CD14-positive monocyte (primary cell): ENCODE measurements at regions not wholly inside any gene's neighbourhood (a gene's known extent, or its start where the extent isn't known, plus 50 kb on each side); places are given as distances from the start of the nearest gene placed in this dataset.
A peak's percentile ranks its signal among the peaks of the same experiment; 100 is the strongest.

Source experiments
- DNase-seq, 3 donors: peaks; one replicate each; pipeline ENCODE4 v3.0.0-alpha.2; 2011 to 2022
- H2AFZ ChIP-seq: 2 replicates; pipeline ENCODE4 v1.6.0; 2012; ENCODE audit warnings: mild to moderate bottlenecking, low read depth, low read length, inconsistent platforms; ENCODE audit not compliant: insufficient read depth, poor library complexity, severe bottlenecking
- H3K27ac ChIP-seq, 2 donors: 1 replicate in 1 of 2; 2 replicates in 1 of 2; pipeline ENCODE4 v1.5.1; 2012 to 2013; ENCODE audit warnings: low read length in 2 of 2, control low read depth in 1 of 2, inconsistent platforms in 1 of 2, low read depth in 1 of 2, mild to moderate bottlenecking in 1 of 2
- H3K27me3 ChIP-seq, 2 donors: one replicate each; pipeline versions ENCODE4 v1.6.0 to v1.6.1; 2011 to 2013; ENCODE audit warnings: low read length in 2 of 2; ENCODE audit not compliant: control insufficient read depth in 2 of 2, insufficient read depth in 2 of 2
- H3K36me3 ChIP-seq, 2 donors: replicated peaks in 1 of 2; 1 replicate in 1 of 2; 2 replicates in 1 of 2; pipeline versions ENCODE4 v1.5.1 to v1.6.1; 2012 to 2013; ENCODE audit warnings: low read length in 2 of 2, control low read depth in 1 of 2, inconsistent platforms in 1 of 2, mild to moderate bottlenecking in 1 of 2; ENCODE audit not compliant: insufficient read depth in 2 of 2, control insufficient read depth in 1 of 2
- H3K4me1 ChIP-seq, 2 donors: 1 replicate in 1 of 2; 2 replicates in 1 of 2; pipeline versions ENCODE4 v1.5.1 to v1.6.1; 2012 to 2013; ENCODE audit warnings: low read length in 2 of 2, control low read depth in 1 of 2, inconsistent platforms in 1 of 2, mild to moderate bottlenecking in 1 of 2, moderate library complexity in 1 of 2; ENCODE audit not compliant: insufficient read depth in 2 of 2, control insufficient read depth in 1 of 2
- H3K4me2 ChIP-seq: replicated peaks from 2 replicates; pipeline ENCODE3; 2012; ENCODE audit warnings: low read length, moderate library complexity, mild to moderate bottlenecking; ENCODE audit not compliant: poor library complexity, severe bottlenecking; ENCODE audit errors: extremely low read depth
- H3K4me3 ChIP-seq, 3 experiments: fragments of 200-600 bp in 1 of 3; sonication (generic) in 1 of 3; replicated peaks in 1 of 3; 1 replicate in 2 of 3; 2 replicates in 1 of 3; pipeline ENCODE4 v1.5.1; 2011 to 2013; ENCODE audit warnings: low read length in 3 of 3, mild to moderate bottlenecking in 3 of 3, control low read depth in 2 of 3, low read depth in 2 of 3, inconsistent platforms in 1 of 3, moderate library complexity in 1 of 3
- H3K79me2 ChIP-seq: 2 replicates; pipeline ENCODE4 v1.6.0; 2012; ENCODE audit warnings: mild to moderate bottlenecking, control low read depth, inconsistent platforms, low read length, moderate library complexity; ENCODE audit not compliant: insufficient read depth
- H3K9ac ChIP-seq: 2 replicates; pipeline ENCODE4 v1.6.0; 2017; ENCODE audit warnings: low read length, mild to moderate bottlenecking; ENCODE audit not compliant: insufficient read depth, poor library complexity, severe bottlenecking
- H3K9me3 ChIP-seq, 2 donors: replicated peaks in 1 of 2; 1 replicate in 1 of 2; 2 replicates in 1 of 2; pipeline versions ENCODE4 v1.5.1 to v1.6.1; 2012 to 2013; ENCODE audit warnings: low read length in 2 of 2, control low read depth in 1 of 2; ENCODE audit not compliant: control insufficient read depth in 1 of 2, insufficient read depth in 1 of 2
- H4K20me1 ChIP-seq: 2 replicates; pipeline ENCODE4 v1.6.0; 2012; ENCODE audit warnings: mild to moderate bottlenecking, low read length, control low read depth, moderate library complexity; ENCODE audit not compliant: insufficient read depth
- H3K27ac Mint-ChIP-seq, 7 donors: one replicate each; pipeline ENCODE4 v1.8.0; 2020; ENCODE audit warnings: mild to moderate bottlenecking in 7 of 7, mixed read lengths in 7 of 7, moderate library complexity in 6 of 7, inconsistent platforms in 2 of 7
- H3K27me3 Mint-ChIP-seq, 3 donors: one replicate each; pipeline ENCODE4 v1.8.0; 2021 to 2022; ENCODE audit warnings: low read depth in 3 of 3, mild to moderate bottlenecking in 3 of 3, mixed read lengths in 3 of 3, moderate library complexity in 3 of 3, inconsistent platforms in 1 of 3
- H3K36me3 Mint-ChIP-seq, 2 donors: one replicate each; pipeline ENCODE4 v1.8.0; 2020; ENCODE audit warnings: mixed read lengths in 2 of 2, inconsistent platforms in 1 of 2, mild to moderate bottlenecking in 1 of 2
- H3K4me1 Mint-ChIP-seq: one replicate; pipeline ENCODE4 v1.8.0; 2020; ENCODE audit warnings: mild to moderate bottlenecking, mixed read lengths
- H3K4me3 Mint-ChIP-seq, 2 donors: one replicate each; pipeline ENCODE4 v1.8.0; 2020; ENCODE audit warnings: mild to moderate bottlenecking in 2 of 2, mixed read lengths in 2 of 2, moderate library complexity in 1 of 2
- H3K9me3 Mint-ChIP-seq, 7 donors: one replicate each; pipeline ENCODE4 v1.8.0; 2020 to 2022; ENCODE audit warnings: mixed read lengths in 7 of 7, mild to moderate bottlenecking in 6 of 7, moderate library complexity in 6 of 7, inconsistent platforms in 2 of 7
- WGBS: methylation state at CpG from one replicate; pipeline ENCODE4 v1.1.5; 2013; ENCODE audit warnings: missing lambda C conversion rate; ENCODE audit not compliant: insufficient coverage; 5-methylcytosine and 5-hydroxymethylcytosine counted together
- intact Hi-C, 2 donors: fragments of 100-400 bp; cut with micrococcal nuclease; formaldehyde crosslinking; loops; one replicate each; pipeline versions ENCODE4 v1.15.0 to v1.15.1; 2023
- TF ChIP-seq, protein P1 (sequence below): fragments of 200-600 bp; IDR thresholded peaks from one replicate; pipeline ENCODE4 v1.8.0; 2022; ENCODE audit warnings: antibody characterized with exemption, mild to moderate bottlenecking

DNA sequence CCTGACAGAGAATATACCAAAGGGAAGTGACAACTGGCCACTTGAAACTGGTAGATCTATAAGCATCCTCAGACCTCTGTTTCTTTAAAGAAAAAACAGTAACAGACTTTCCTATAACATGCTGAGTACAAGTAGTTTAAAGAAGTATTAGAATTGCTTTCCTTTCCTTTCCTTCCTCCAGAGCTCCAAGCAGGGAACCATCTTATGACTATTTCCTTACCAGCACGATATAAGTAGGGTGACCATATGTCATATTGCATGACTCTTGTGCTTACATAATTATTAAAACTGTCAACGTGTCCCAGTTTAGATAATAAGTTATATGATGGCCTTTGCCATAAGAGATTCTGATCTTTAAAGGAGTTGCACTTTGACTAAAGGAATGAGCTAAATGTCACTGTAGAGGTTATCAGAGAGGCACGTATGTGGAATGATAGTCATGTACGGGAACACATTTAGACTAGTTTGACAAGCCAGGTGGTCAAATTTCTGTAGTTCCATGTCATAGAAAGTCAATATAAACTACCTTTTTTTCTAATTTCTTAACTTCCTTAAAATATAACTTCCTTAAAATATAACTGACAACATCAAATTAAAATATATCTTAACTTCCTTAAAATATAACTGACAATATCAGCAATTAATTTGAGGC, 212.7 kb upstream of the CD180 start:
- H4K20me1 ChIP-seq = no peaks in the 10 kb centered on the region
- TF ChIP-seq, protein P1, sequence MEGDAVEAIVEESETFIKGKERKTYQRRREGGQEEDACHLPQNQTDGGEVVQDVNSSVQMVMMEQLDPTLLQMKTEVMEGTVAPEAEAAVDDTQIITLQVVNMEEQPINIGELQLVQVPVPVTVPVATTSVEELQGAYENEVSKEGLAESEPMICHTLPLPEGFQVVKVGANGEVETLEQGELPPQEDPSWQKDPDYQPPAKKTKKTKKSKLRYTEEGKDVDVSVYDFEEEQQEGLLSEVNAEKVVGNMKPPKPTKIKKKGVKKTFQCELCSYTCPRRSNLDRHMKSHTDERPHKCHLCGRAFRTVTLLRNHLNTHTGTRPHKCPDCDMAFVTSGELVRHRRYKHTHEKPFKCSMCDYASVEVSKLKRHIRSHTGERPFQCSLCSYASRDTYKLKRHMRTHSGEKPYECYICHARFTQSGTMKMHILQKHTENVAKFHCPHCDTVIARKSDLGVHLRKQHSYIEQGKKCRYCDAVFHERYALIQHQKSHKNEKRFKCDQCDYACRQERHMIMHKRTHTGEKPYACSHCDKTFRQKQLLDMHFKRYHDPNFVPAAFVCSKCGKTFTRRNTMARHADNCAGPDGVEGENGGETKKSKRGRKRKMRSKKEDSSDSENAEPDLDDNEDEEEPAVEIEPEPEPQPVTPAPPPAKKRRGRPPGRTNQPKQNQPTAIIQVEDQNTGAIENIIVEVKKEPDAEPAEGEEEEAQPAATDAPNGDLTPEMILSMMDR = no peak
- H3K9me3 Mint-ChIP-seq = peaks cover 0 to 6% (median 3%) of the 10 kb centered on the region in 7 donors
- H3K79me2 ChIP-seq = no peaks in the 10 kb centered on the region
- no peak overlapping the region for H3K9ac ChIP-seq
- no peak overlapping the region for H3K4me3 ChIP-seq
- H3K27me3 Mint-ChIP-seq = peaks cover 0 to 2% (median 0%) of the 10 kb centered on the region in 3 donors
- DNase-seq = peak; percentile 36 to 47 (median 37)
- no peaks in the 10 kb centered on the region for H3K36me3 ChIP-seq
- peak overlapping the region in 1 of 2 donors; percentile 47 for H3K27ac ChIP-seq
- peak overlapping the region; percentile 21 for H3K4me2 ChIP-seq
- peaks cover 12% of the 10 kb centered on the region for H3K4me1 Mint-ChIP-seq
- H3K4me3 Mint-ChIP-seq = no peak overlapping the region
- H2AFZ ChIP-seq = no peak overlapping the region
- H3K27ac Mint-ChIP-seq = peak overlapping the region; percentile 31 to 90 (median 69)
- H3K4me1 ChIP-seq = peaks cover 7 to 13% of the 10 kb centered on the region in 2 donors
- no CpG with 5 or more reads among the region's 4 CpGs for WGBS
- intact Hi-C loops = no loop called here
- H3K9me3 ChIP-seq = no peaks in the 10 kb centered on the region
- H3K27me3 ChIP-seq = no peaks in the 10 kb centered on the region
- H3K36me3 Mint-ChIP-seq = no peaks in the 10 kb centered on the region

DNA sequence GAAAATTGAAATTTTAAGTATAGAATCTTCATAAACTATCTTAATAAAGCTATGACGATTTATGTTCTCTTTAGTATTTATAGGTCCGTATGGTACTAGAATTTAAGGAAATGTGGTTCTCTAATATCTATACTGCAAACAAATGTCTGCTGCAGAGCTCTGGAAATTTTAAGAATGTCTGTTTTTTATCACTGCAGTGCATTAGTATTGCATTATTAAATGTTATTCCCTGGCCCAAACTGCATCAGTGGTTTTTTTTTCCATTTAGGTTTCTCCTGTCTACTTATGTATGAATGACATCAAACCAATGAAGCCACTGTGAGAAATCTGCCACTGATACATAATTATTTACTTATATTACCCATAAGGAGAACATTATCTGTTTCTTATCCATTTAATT, 211.4 kb upstream of the CD180 start:
- H4K20me1 ChIP-seq = no peaks in the 10 kb centered on the region
- no peaks in the 10 kb centered on the region for H3K9me3 ChIP-seq
- H3K27ac ChIP-seq = no peak overlapping the region
- peaks cover 0 to 2% (median 0%) of the 10 kb centered on the region in 3 donors for H3K27me3 Mint-ChIP-seq
- intact Hi-C loops = no loop called here
- H3K4me3 Mint-ChIP-seq = no peak overlapping the region
- peaks cover 7 to 13% of the 10 kb centered on the region in 2 donors for H3K4me1 ChIP-seq
- no peak overlapping the region for H3K9ac ChIP-seq
- WGBS = no CpG with 5 or more reads among the region's 2 CpGs
- H3K4me1 Mint-ChIP-seq = peaks cover 12% of the 10 kb centered on the region
- H3K36me3 ChIP-seq = no peaks in the 10 kb centered on the region
- no peaks in the 10 kb centered on the region for H3K36me3 Mint-ChIP-seq
- no peak overlapping the region for H2AFZ ChIP-seq
- peaks cover 0 to 6% (median 3%) of the 10 kb centered on the region in 7 donors for H3K9me3 Mint-ChIP-seq
- DNase-seq = no peak
- no peak overlapping the region for H3K4me2 ChIP-seq
- TF ChIP-seq, protein P1 = no peak
- no peaks in the 10 kb centered on the region for H3K27me3 ChIP-seq
- H3K27ac Mint-ChIP-seq = no peak overlapping the region
- no peak overlapping the region for H3K4me3 ChIP-seq
- no peaks in the 10 kb centered on the region for H3K79me2 ChIP-seq
